Parathyroid adenoma (tissue), 2 donors: ENCODE measurements at regions not wholly inside any gene's neighbourhood (a gene's known extent, or its start where the extent isn't known, plus 50 kb on each side); places are given as distances from the start of the nearest gene placed in this dataset.

ENCODE experiments used
- H2AFZ ChIP-seq: fragments of 300-600 bp; sonication (generic); one replicate; pipeline ENCODE4 v1.7.0; 2017; ENCODE audit warnings: antibody characterized with exemption, mild to moderate bottlenecking
- H3K27ac ChIP-seq: fragments of 300-600 bp; sonication (generic); one replicate; pipeline ENCODE4 v1.7.0; 2017
- H3K27me3 ChIP-seq: fragments of 300-600 bp; sonication (generic); one replicate; pipeline ENCODE4 v1.7.0; 2017; ENCODE audit warnings: low read length; ENCODE audit not compliant: control insufficient read depth, insufficient read depth
- H3K36me3 ChIP-seq: fragments of 300-600 bp; sonication (generic); one replicate; pipeline ENCODE4 v1.7.0; 2017; ENCODE audit warnings: low read length; ENCODE audit not compliant: control insufficient read depth, insufficient read depth
- H3K4me1 ChIP-seq: fragments of 300-600 bp; sonication (generic); one replicate; pipeline ENCODE4 v1.7.0; 2017; ENCODE audit warnings: control low read depth
- H3K4me2 ChIP-seq: fragments of 300-600 bp; sonication (generic); one replicate; pipeline ENCODE4 v1.7.0; 2017; ENCODE audit warnings: low read length
- H3K4me3 ChIP-seq: fragments of 300-600 bp; sonication (generic); one replicate; pipeline ENCODE4 v1.7.0; 2017; ENCODE audit warnings: low read depth, low read length
- H3K79me2 ChIP-seq: fragments of 300-600 bp; sonication (generic); one replicate; pipeline ENCODE4 v1.7.0; 2017; ENCODE audit warnings: control low read depth
- H3K9ac ChIP-seq: fragments of 300-600 bp; sonication (generic); one replicate; pipeline ENCODE4 v1.7.0; 2017; ENCODE audit warnings: mild to moderate bottlenecking
- H3K9me3 ChIP-seq: fragments of 300-600 bp; sonication (generic); one replicate; pipeline ENCODE4 v1.7.0; 2017; ENCODE audit warnings: low read length; ENCODE audit not compliant: control insufficient read depth
- CTCF ChIP-seq: fragments of 300-600 bp; sonication (generic); IDR thresholded peaks from one replicate; pipeline ENCODE4 v1.7.0; 2017; ENCODE audit warnings: antibody characterized with exemption, mild to moderate bottlenecking
- donor health status: primary hyperparathyroidism.

- Histone ChIP-seq H3K79me2 (no peaks in the 10 kb centered on the region), H3K27me3 (no peaks in the 10 kb centered on the region), H3K36me3 (no peaks in the 10 kb centered on the region), H2AFZ (no peak overlapping the region), H3K4me3 (no peak overlapping the region), H3K4me2 (peak overlapping the region; percentile 33), H3K27ac (no peak overlapping the region), H3K9me3 (no peaks in the 10 kb centered on the region), H3K4me1 (peaks cover 4% of the 10 kb centered on the region), H3K9ac (no peak overlapping the region)
- no peak for TF ChIP-seq CTCF
Observed at GRCh38 chr5:38782180-38782835, 63.5 kb upstream of the OSMR start.

- Histone ChIP-seq H3K4me1 (peaks cover 4% of the 10 kb centered on the region), H3K27me3 (no peaks in the 10 kb centered on the region), H3K9ac (no peak overlapping the region), H2AFZ (peak overlapping the region; percentile 26), H3K36me3 (no peaks in the 10 kb centered on the region), H3K27ac (no peak overlapping the region), H3K4me3 (no peak overlapping the region), H3K4me2 (peak overlapping the region; percentile 33), H3K9me3 (no peaks in the 10 kb centered on the region), H3K79me2 (no peaks in the 10 kb centered on the region)
- no peak for TF ChIP-seq CTCF
Observed at GRCh38 chr5:38783011-38783561, 62.7 kb upstream of the OSMR start.

GRCh38 chr5:38789134-38789533, 56.7 kb upstream of the OSMR start:
- H3K4me2 ChIP-seq: no peak overlapping the region
- no peaks in the 10 kb centered on the region for H3K27me3 ChIP-seq
- no peak overlapping the region for H3K4me3 ChIP-seq
- H3K9me3 ChIP-seq: no peaks in the 10 kb centered on the region
- H3K79me2 ChIP-seq: no peaks in the 10 kb centered on the region
- TF ChIP-seq CTCF: no peak
- H3K4me1 ChIP-seq: no peaks in the 10 kb centered on the region
- H2AFZ ChIP-seq: no peak overlapping the region
- no peak overlapping the region for H3K27ac ChIP-seq
- H3K36me3 ChIP-seq: no peaks in the 10 kb centered on the region
- no peak overlapping the region for H3K9ac ChIP-seq

- Histone ChIP-seq H3K4me3 (no peak overlapping the region), H3K79me2 (no peaks in the 10 kb centered on the region), H2AFZ (no peak overlapping the region), H3K4me1 (no peaks in the 10 kb centered on the region), H3K27ac (no peak overlapping the region), H3K27me3 (no peaks in the 10 kb centered on the region), H3K9me3 (no peaks in the 10 kb centered on the region), H3K9ac (no peak overlapping the region), H3K4me2 (no peak overlapping the region), H3K36me3 (no peaks in the 10 kb centered on the region)
- TF ChIP-seq CTCF: no peak
Observed at GRCh38 chr5:38789777-38790176, 56.0 kb upstream of the OSMR start.

GRCh38 chr5:38790268-38790667, 55.5 kb upstream of the OSMR start:
- TF ChIP-seq CTCF: no peak
- H3K27me3 ChIP-seq: no peaks in the 10 kb centered on the region
- H3K4me2 ChIP-seq: no peak overlapping the region
- H3K79me2 ChIP-seq: no peaks in the 10 kb centered on the region
- H3K9ac ChIP-seq: no peak overlapping the region
- H3K36me3 ChIP-seq: no peaks in the 10 kb centered on the region
- no peak overlapping the region for H2AFZ ChIP-seq
- H3K4me3 ChIP-seq: no peak overlapping the region
- H3K27ac ChIP-seq: no peak overlapping the region
- no peaks in the 10 kb centered on the region for H3K9me3 ChIP-seq
- H3K4me1 ChIP-seq: no peaks in the 10 kb centered on the region
